ENCODE measurements at regions not wholly inside any gene's neighbourhood (a gene's known extent, or its start where the extent isn't known, plus 50 kb on each side); places are given as distances from the start of the nearest gene placed in this dataset.
"Not testable (repeated sequence)": the region's sequence is repeated elsewhere in the genome, so short reads cannot be mapped to it uniquely, and the experiment has no call there.

- no peaks in the 10 kb centered on the region for H3K4me1 ChIP-seq
- H3K36me3 Mint-ChIP-seq (ENCODE audit: insufficient read depth, unreplicated experiment) = no peaks in the 10 kb centered on the region
- H3K27ac Mint-ChIP-seq (ENCODE audit: unreplicated experiment) = no peak overlapping the region
- no peaks in the 10 kb centered on the region for H3K27me3 Mint-ChIP-seq (ENCODE audit: insufficient read depth, unreplicated experiment)
- H3K4me3 Mint-ChIP-seq (ENCODE audit: unreplicated experiment) = no peak overlapping the region
- no peak for TF ChIP-seq CTCF (IDR thresholded peaks at IDR 0.05; ENCODE audit: insufficient read depth in 1 of 2, low read depth in 1 of 2, low read length in 1 of 2, severe bottlenecking in 1 of 2, unreplicated experiment in 1 of 2)
- POLR2A ChIA-PET = no interaction called here
- CTCF ChIA-PET = no interaction called here
- no TSS peak for BruUV-seq (replicated peaks)
- H3K4me3 ChIP-seq (ENCODE audit: low read depth, low read length) = no peak overlapping the region
- DNase-seq = no peak
- no peaks in the 10 kb centered on the region for H3K4me1 Mint-ChIP-seq (ENCODE audit: low read depth, unreplicated experiment)
- intact Hi-C loops (cut with micrococcal nuclease; ENCODE audit: unreplicated experiment) = no loop called here
- H3K9me3 Mint-ChIP-seq (ENCODE audit: unreplicated experiment) = peaks cover 11% of the 10 kb centered on the region
- no peaks in the 10 kb centered on the region for H3K9me3 ChIP-seq
- no peaks in the 10 kb centered on the region for H3K27me3 ChIP-seq (replicated peaks; ENCODE audit: control insufficient read depth, insufficient read depth, low read length)
- H3K36me3 ChIP-seq (ENCODE audit: control insufficient read depth, insufficient read depth, low read length) = no peaks in the 10 kb centered on the region
These were observed 133.1 kb downstream of the ADCYAP1 start for GRCh38 chr18:1037776-1038175.

GRCh38 chr18:1039421-1039820 is 134.8 kb downstream of the ADCYAP1 start:
- H3K36me3 Mint-ChIP-seq (ENCODE audit: insufficient read depth, unreplicated experiment) = no peaks in the 10 kb centered on the region
- no TSS peak for BruUV-seq (replicated peaks)
- intact Hi-C loops (cut with micrococcal nuclease; ENCODE audit: unreplicated experiment) = no loop called here

GRCh38 chr18:1043039-1043438 is 138.4 kb downstream of the ADCYAP1 start:
- DNase-seq; H3K36me3 ChIP-seq (ENCODE audit: control insufficient read depth, insufficient read depth, low read length); H3K27me3 Mint-ChIP-seq (ENCODE audit: insufficient read depth, unreplicated experiment); H3K27me3 ChIP-seq (replicated peaks; ENCODE audit: control insufficient read depth, insufficient read depth, low read length); BruUV-seq (replicated peaks); H3K4me1 ChIP-seq; H3K4me1 Mint-ChIP-seq (ENCODE audit: low read depth, unreplicated experiment); intact Hi-C loops (cut with micrococcal nuclease; ENCODE audit: unreplicated experiment); H3K36me3 Mint-ChIP-seq (ENCODE audit: insufficient read depth, unreplicated experiment); H3K27ac Mint-ChIP-seq (ENCODE audit: unreplicated experiment); CTCF ChIA-PET; H3K9me3 ChIP-seq; H3K4me3 ChIP-seq (ENCODE audit: low read depth, low read length); POLR2A ChIA-PET; H3K4me3 Mint-ChIP-seq (ENCODE audit: unreplicated experiment): not testable (repeated sequence)
- peaks cover 11% of the 10 kb centered on the region for H3K9me3 Mint-ChIP-seq (ENCODE audit: unreplicated experiment)

More at GRCh38 chr18:1039421-1039820, 134.8 kb downstream of the ADCYAP1 start:
- no peaks in the 10 kb centered on the region for H3K27me3 Mint-ChIP-seq (ENCODE audit: insufficient read depth, unreplicated experiment)
- ChIA-PET CTCF (no interaction called here), POLR2A (no interaction called here)
- Histone ChIP-seq H3K27me3 (replicated peaks; ENCODE audit: control insufficient read depth, insufficient read depth, low read length) (no peaks in the 10 kb centered on the region), H3K36me3 (ENCODE audit: control insufficient read depth, insufficient read depth, low read length) (no peaks in the 10 kb centered on the region), H3K4me3 (ENCODE audit: low read depth, low read length) (no peak overlapping the region), H3K4me1 (no peaks in the 10 kb centered on the region), H3K9me3 (no peaks in the 10 kb centered on the region)
- no peak overlapping the region for H3K4me3 Mint-ChIP-seq (ENCODE audit: unreplicated experiment)
- peaks cover 11% of the 10 kb centered on the region for H3K9me3 Mint-ChIP-seq (ENCODE audit: unreplicated experiment)
- H3K27ac Mint-ChIP-seq (ENCODE audit: unreplicated experiment) = no peak overlapping the region
- no peak for DNase-seq
- H3K4me1 Mint-ChIP-seq (ENCODE audit: low read depth, unreplicated experiment) = no peaks in the 10 kb centered on the region
- no peak for TF ChIP-seq CTCF (IDR thresholded peaks at IDR 0.05; ENCODE audit: insufficient read depth in 1 of 2, low read depth in 1 of 2, low read length in 1 of 2, severe bottlenecking in 1 of 2, unreplicated experiment in 1 of 2)

GRCh38 chr18:1045658-1046057 is 141.0 kb downstream of the ADCYAP1 start:
- Mint-ChIP-seq H3K27me3 (ENCODE audit: insufficient read depth, unreplicated experiment) (no peaks in the 10 kb centered on the region), H3K27ac (ENCODE audit: unreplicated experiment) (no peak overlapping the region), H3K36me3 (ENCODE audit: insufficient read depth, unreplicated experiment) (no peaks in the 10 kb centered on the region), H3K4me1 (ENCODE audit: low read depth, unreplicated experiment) (no peaks in the 10 kb centered on the region), H3K4me3 (ENCODE audit: unreplicated experiment) (no peak overlapping the region), H3K9me3 (ENCODE audit: unreplicated experiment) (peaks cover 11% of the 10 kb centered on the region)
- no peak for TF ChIP-seq CTCF (IDR thresholded peaks at IDR 0.05; ENCODE audit: insufficient read depth in 1 of 2, low read depth in 1 of 2, low read length in 1 of 2, severe bottlenecking in 1 of 2, unreplicated experiment in 1 of 2)
- H3K9me3 ChIP-seq = no peaks in the 10 kb centered on the region
- H3K4me1 ChIP-seq = no peaks in the 10 kb centered on the region
- BruUV-seq (replicated peaks) = no TSS peak
- no peak for DNase-seq
- no peaks in the 10 kb centered on the region for H3K36me3 ChIP-seq (ENCODE audit: control insufficient read depth, insufficient read depth, low read length)
- H3K4me3 ChIP-seq (ENCODE audit: low read depth, low read length) = no peak overlapping the region
- ChIA-PET CTCF (no interaction called here), POLR2A (no interaction called here)
- H3K27me3 ChIP-seq (replicated peaks; ENCODE audit: control insufficient read depth, insufficient read depth, low read length) = no peaks in the 10 kb centered on the region
- intact Hi-C loops (cut with micrococcal nuclease; ENCODE audit: unreplicated experiment) = no loop called here

Data from Caco-2 (cell line).